ENCODE measurements at regions not wholly inside any gene's neighbourhood (a gene's known extent, or its start where the extent isn't known, plus 50 kb on each side); places are given as distances from the start of the nearest gene placed in this dataset.

DNA sequence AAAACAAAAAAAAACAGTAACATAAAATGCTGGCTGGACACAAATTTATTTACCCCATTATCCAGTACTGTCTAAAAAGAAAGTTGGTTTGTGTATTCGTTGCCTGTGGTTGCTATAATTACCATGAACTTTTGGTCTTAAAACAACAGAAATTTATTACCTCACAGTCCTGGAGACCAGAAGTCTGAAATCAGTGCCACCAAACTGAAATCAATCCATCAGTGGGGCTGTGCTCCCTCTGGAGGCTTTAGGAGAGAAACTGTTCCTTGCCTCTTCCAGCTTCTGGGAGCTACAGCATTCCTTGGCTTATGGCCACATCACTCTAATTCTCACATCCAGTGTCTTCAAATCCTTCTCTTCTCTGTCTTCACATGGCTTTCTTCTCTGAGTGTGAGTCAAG is 79.4 kb downstream of the SNX5 start (continued):
- TF ChIP-seq, protein P1, sequence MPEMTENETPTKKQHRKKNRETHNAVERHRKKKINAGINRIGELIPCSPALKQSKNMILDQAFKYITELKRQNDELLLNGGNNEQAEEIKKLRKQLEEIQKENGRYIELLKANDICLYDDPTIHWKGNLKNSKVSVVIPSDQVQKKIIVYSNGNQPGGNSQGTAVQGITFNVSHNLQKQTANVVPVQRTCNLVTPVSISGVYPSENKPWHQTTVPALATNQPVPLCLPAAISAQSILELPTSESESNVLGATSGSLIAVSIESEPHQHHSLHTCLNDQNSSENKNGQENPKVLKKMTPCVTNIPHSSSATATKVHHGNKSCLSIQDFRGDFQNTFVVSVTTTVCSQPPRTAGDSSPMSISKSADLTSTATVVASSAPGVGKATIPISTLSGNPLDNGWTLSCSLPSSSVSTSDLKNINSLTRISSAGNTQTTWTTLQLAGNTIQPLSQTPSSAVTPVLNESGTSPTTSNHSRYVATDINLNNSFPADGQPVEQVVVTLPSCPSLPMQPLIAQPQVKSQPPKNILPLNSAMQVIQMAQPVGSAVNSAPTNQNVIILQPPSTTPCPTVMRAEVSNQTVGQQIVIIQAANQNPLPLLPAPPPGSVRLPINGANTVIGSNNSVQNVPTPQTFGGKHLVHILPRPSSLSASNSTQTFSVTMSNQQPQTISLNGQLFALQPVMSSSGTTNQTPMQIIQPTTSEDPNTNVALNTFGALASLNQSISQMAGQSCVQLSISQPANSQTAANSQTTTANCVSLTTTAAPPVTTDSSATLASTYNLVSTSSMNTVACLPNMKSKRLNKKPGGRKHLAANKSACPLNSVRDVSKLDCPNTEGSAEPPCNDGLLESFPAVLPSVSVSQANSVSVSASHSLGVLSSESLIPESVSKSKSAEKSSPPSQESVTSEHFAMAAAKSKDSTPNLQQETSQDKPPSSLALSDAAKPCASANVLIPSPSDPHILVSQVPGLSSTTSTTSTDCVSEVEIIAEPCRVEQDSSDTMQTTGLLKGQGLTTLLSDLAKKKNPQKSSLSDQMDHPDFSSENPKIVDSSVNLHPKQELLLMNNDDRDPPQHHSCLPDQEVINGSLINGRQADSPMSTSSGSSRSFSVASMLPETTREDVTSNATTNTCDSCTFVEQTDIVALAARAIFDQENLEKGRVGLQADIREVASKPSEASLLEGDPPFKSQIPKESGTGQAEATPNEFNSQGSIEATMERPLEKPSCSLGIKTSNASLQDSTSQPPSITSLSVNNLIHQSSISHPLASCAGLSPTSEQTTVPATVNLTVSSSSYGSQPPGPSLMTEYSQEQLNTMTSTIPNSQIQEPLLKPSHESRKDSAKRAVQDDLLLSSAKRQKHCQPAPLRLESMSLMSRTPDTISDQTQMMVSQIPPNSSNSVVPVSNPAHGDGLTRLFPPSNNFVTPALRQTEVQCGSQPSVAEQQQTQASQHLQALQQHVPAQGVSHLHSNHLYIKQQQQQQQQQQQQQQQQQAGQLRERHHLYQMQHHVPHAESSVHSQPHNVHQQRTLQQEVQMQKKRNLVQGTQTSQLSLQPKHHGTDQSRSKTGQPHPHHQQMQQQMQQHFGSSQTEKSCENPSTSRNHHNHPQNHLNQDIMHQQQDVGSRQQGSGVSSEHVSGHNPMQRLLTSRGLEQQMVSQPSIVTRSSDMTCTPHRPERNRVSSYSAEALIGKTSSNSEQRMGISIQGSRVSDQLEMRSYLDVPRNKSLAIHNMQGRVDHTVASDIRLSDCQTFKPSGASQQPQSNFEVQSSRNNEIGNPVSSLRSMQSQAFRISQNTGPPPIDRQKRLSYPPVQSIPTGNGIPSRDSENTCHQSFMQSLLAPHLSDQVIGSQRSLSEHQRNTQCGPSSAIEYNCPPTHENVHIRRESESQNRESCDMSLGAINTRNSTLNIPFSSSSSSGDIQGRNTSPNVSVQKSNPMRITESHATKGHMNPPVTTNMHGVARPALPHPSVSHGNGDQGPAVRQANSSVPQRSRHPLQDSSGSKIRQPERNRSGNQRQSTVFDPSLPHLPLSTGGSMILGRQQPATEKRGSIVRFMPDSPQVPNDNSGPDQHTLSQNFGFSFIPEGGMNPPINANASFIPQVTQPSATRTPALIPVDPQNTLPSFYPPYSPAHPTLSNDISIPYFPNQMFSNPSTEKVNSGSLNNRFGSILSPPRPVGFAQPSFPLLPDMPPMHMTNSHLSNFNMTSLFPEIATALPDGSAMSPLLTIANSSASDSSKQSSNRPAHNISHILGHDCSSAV (CRISPR knock-in tag; IDR thresholded peaks at IDR 0.05; ENCODE audit: borderline replicate concordance) = no peak
- TF ChIP-seq, protein P2, sequence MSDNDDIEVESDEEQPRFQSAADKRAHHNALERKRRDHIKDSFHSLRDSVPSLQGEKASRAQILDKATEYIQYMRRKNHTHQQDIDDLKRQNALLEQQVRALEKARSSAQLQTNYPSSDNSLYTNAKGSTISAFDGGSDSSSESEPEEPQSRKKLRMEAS (IDR thresholded peaks at IDR 0.05) = peak; percentile 31; the same call in 1 of the 2 replicates
- TF ChIP-seq, protein P3, sequence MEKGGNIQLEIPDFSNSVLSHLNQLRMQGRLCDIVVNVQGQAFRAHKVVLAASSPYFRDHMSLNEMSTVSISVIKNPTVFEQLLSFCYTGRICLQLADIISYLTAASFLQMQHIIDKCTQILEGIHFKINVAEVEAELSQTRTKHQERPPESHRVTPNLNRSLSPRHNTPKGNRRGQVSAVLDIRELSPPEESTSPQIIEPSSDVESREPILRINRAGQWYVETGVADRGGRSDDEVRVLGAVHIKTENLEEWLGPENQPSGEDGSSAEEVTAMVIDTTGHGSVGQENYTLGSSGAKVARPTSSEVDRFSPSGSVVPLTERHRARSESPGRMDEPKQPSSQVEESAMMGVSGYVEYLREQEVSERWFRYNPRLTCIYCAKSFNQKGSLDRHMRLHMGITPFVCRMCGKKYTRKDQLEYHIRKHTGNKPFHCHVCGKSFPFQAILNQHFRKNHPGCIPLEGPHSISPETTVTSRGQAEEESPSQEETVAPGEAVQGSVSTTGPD (CRISPR knock-in tag; IDR thresholded peaks at IDR 0.05) = peak; percentile 53; the same call in 1 of the 2 replicates
- TF ChIP-seq ZNF75D (CRISPR knock-in tag; IDR thresholded peaks at IDR 0.05; ENCODE audit: borderline replicate concordance) (no peak), SOX6 (IDR thresholded peaks at IDR 0.05) (no peak), SOX6 (CRISPR knock-in tag; IDR thresholded peaks at IDR 0.05) (0 out of 2 replicates have a peak, but pooled peaks have one; percentile 9), RFX3 (CRISPR knock-in tag; IDR thresholded peaks at IDR 0.05) (no peak), CBX1 (IDR thresholded peaks at IDR 0.05; ENCODE audit: low read depth) (no peak), ZIK1 (CRISPR knock-in tag; IDR thresholded peaks at IDR 0.05; ENCODE audit: borderline replicate concordance, low read depth) (no peak), ZMYM3 (CRISPR knock-in tag; IDR thresholded peaks at IDR 0.05) (peak; percentile 74; the same call in 1 of the 2 replicates), ZNF780A (CRISPR knock-in tag; IDR thresholded peaks at IDR 0.05) (0 out of 2 replicates have a peak, but pooled peaks have one; percentile 23), ZNF354B (CRISPR knock-in tag; IDR thresholded peaks at IDR 0.05) (no peak), RCOR2 (CRISPR knock-in tag; IDR thresholded peaks at IDR 0.05) (0 out of 2 replicates have a peak, but pooled peaks have one; percentile 44)
- TF ChIP-seq, protein P4, sequence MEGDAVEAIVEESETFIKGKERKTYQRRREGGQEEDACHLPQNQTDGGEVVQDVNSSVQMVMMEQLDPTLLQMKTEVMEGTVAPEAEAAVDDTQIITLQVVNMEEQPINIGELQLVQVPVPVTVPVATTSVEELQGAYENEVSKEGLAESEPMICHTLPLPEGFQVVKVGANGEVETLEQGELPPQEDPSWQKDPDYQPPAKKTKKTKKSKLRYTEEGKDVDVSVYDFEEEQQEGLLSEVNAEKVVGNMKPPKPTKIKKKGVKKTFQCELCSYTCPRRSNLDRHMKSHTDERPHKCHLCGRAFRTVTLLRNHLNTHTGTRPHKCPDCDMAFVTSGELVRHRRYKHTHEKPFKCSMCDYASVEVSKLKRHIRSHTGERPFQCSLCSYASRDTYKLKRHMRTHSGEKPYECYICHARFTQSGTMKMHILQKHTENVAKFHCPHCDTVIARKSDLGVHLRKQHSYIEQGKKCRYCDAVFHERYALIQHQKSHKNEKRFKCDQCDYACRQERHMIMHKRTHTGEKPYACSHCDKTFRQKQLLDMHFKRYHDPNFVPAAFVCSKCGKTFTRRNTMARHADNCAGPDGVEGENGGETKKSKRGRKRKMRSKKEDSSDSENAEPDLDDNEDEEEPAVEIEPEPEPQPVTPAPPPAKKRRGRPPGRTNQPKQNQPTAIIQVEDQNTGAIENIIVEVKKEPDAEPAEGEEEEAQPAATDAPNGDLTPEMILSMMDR (CRISPR knock-in tag; IDR thresholded peaks at IDR 0.05) = peak; percentile 68
- TF ChIP-seq, protein P5, sequence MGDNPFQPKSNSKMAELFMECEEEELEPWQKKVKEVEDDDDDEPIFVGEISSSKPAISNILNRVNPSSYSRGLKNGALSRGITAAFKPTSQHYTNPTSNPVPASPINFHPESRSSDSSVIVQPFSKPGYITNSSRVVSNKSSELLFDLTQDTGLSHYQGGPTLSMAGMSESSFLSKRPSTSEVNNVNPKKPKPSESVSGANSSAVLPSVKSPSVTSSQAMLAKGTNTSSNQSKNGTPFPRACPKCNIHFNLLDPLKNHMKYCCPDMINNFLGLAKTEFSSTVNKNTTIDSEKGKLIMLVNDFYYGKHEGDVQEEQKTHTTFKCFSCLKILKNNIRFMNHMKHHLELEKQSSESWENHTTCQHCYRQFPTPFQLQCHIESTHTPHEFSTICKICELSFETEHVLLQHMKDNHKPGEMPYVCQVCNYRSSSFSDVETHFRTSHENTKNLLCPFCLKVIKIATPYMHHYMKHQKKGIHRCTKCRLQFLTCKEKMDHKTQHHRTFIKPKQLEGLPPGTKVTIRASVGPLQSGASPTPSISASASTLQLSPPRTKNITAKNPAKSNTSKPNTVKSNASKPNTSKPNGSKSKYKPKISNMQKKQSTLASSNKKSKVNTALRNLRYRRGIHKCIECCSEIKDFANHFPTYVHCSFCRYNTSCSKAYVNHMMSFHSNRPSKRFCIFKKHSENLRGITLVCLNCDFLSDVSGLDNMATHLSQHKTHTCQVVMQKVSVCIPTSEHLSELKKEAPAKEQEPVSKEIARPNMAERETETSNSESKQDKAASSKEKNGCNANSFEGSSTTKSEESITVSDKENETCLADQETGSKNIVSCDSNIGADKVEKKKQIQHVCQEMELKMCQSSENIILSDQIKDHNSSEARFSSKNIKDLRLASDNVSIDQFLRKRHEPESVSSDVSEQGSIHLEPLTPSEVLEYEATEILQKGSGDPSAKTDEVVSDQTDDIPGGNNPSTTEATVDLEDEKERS (CRISPR knock-in tag; IDR thresholded peaks at IDR 0.05) = peak; percentile 97

All from HepG2 (cell line).